Progenitor cell of endocrine pancreas (in vitro differentiated cells): ENCODE measurements at regions not wholly inside any gene's neighbourhood (a gene's known extent, or its start where the extent isn't known, plus 50 kb on each side); places are given as distances from the start of the nearest gene placed in this dataset.

Experiments used
- DNase-seq: peaks from one replicate; pipeline ENCODE4 v3.0.0; 2021; ENCODE audit warnings: low spot score; ENCODE audit not compliant: unreplicated experiment
- H3K27ac Mint-ChIP-seq: 2 replicates; pipeline ENCODE4 v1.8.0; 2021; ENCODE audit warnings: mild to moderate bottlenecking, moderate library complexity, mixed read lengths
- H3K27me3 Mint-ChIP-seq: 2 replicates; pipeline ENCODE4 v1.8.0; 2021; ENCODE audit warnings: mixed read lengths
- H3K36me3 Mint-ChIP-seq: 2 replicates; pipeline ENCODE4 v1.8.0; 2022; ENCODE audit warnings: mixed read lengths; ENCODE audit not compliant: insufficient read depth
- H3K4me1 Mint-ChIP-seq: 2 replicates; pipeline ENCODE4 v1.8.0; 2021; ENCODE audit warnings: low read depth, mixed read lengths
- H3K4me3 Mint-ChIP-seq: 2 replicates; pipeline ENCODE4 v1.8.0; 2021; ENCODE audit warnings: low read depth, mild to moderate bottlenecking, moderate library complexity, mixed read lengths
- H3K9me3 Mint-ChIP-seq: 2 replicates; pipeline ENCODE4 v1.8.0; 2021; ENCODE audit warnings: low read depth, mixed read lengths
- TF ChIP-seq, protein P1 (sequence below): fragments of 200-600 bp; sonication (generic); IDR thresholded peaks from one replicate; pipeline ENCODE4 v1.5.0; 2021; ENCODE audit warnings: antibody characterized with exemption, mild to moderate bottlenecking; ENCODE audit not compliant: unreplicated experiment

DNA sequence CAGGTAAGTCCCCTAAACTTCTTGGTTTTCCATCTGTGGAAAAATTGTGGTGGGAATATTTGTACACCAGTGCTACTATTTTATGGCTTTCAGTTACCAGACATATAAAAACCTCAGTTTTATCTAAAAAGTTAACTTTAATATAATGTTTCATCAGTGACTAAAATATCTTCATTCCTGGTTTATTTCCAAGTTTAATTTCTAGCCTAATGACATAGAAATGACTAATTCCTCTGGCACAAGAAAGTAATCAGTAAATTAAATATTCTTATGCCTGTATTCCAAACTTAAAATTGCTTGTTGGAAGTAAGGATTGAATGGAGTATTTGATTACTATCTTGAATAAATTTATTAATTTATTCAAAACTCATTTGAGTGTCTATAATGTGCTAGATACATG, 757.0 kb downstream of the CDH11 start:
- H3K4me3 Mint-ChIP-seq, result no peak overlapping the region
- TF ChIP-seq, protein P1, sequence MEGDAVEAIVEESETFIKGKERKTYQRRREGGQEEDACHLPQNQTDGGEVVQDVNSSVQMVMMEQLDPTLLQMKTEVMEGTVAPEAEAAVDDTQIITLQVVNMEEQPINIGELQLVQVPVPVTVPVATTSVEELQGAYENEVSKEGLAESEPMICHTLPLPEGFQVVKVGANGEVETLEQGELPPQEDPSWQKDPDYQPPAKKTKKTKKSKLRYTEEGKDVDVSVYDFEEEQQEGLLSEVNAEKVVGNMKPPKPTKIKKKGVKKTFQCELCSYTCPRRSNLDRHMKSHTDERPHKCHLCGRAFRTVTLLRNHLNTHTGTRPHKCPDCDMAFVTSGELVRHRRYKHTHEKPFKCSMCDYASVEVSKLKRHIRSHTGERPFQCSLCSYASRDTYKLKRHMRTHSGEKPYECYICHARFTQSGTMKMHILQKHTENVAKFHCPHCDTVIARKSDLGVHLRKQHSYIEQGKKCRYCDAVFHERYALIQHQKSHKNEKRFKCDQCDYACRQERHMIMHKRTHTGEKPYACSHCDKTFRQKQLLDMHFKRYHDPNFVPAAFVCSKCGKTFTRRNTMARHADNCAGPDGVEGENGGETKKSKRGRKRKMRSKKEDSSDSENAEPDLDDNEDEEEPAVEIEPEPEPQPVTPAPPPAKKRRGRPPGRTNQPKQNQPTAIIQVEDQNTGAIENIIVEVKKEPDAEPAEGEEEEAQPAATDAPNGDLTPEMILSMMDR, result no peak
- no peaks in the 10 kb centered on the region for H3K36me3 Mint-ChIP-seq
- H3K4me1 Mint-ChIP-seq, result no peaks in the 10 kb centered on the region
- H3K9me3 Mint-ChIP-seq, result peaks cover 4% of the 10 kb centered on the region
- H3K27me3 Mint-ChIP-seq, result peaks cover 19% of the 10 kb centered on the region
- DNase-seq, result no peak
- no peak overlapping the region for H3K27ac Mint-ChIP-seq

DNA sequence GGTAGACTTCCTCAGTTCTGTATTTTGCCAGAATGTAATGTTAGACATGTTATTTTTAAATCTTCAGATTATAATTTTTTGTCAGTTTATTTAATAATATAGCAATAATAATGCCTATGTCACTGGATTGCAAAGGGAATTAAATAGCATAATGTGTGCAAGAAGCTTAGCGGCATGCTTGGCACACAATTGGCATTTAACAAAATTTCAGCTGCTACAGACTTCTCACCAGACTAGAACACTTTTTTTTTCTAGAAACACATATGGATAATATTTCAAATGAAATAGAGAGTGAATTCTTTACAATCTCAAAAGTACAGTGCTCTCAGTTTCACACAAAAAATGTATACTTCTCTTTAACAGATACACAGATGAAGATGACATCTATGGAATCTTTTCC, 757.4 kb downstream of the CDH11 start:
- H3K27ac Mint-ChIP-seq, result no peak overlapping the region
- peaks cover 4% of the 10 kb centered on the region for H3K9me3 Mint-ChIP-seq
- no peak for DNase-seq
- peaks cover 21% of the 10 kb centered on the region for H3K27me3 Mint-ChIP-seq
- no peaks in the 10 kb centered on the region for H3K36me3 Mint-ChIP-seq
- no peak overlapping the region for H3K4me3 Mint-ChIP-seq
- H3K4me1 Mint-ChIP-seq, result no peaks in the 10 kb centered on the region
- TF ChIP-seq, protein P1, result no peak

- Mint-ChIP-seq H3K27me3 (peaks cover 24% of the 10 kb centered on the region), H3K27ac (no peak overlapping the region), H3K9me3 (peaks cover 4% of the 10 kb centered on the region), H3K36me3 (no peaks in the 10 kb centered on the region), H3K4me1 (no peaks in the 10 kb centered on the region), H3K4me3 (no peak overlapping the region)
- DNase-seq, result no peak
- TF ChIP-seq, protein P1, result no peak
Measured at GRCh38 chr16:64364016-64364415, 757.8 kb downstream of the CDH11 start.

- H3K27me3 Mint-ChIP-seq, result peaks cover 27% of the 10 kb centered on the region
- H3K27ac Mint-ChIP-seq, result no peak overlapping the region
- peaks cover 4% of the 10 kb centered on the region for H3K9me3 Mint-ChIP-seq
- no peak for DNase-seq
- TF ChIP-seq, protein P1, result no peak
- H3K36me3 Mint-ChIP-seq, result no peaks in the 10 kb centered on the region
- H3K4me1 Mint-ChIP-seq, result no peaks in the 10 kb centered on the region
- H3K4me3 Mint-ChIP-seq, result no peak overlapping the region
Measured at GRCh38 chr16:64363039-64363438, 758.8 kb downstream of the CDH11 start.

GRCh38 chr16:64362193-64362592, 759.7 kb downstream of the CDH11 start:
- DNase-seq, result no peak
- peaks cover 31% of the 10 kb centered on the region for H3K27me3 Mint-ChIP-seq
- H3K4me1 Mint-ChIP-seq, result no peaks in the 10 kb centered on the region
- TF ChIP-seq, protein P1, result no peak
- H3K36me3 Mint-ChIP-seq, result no peaks in the 10 kb centered on the region
- peaks cover 4% of the 10 kb centered on the region for H3K9me3 Mint-ChIP-seq
- H3K27ac Mint-ChIP-seq, result no peak overlapping the region
- no peak overlapping the region for H3K4me3 Mint-ChIP-seq

GRCh38 chr16:64361753-64362152, 760.1 kb downstream of the CDH11 start:
- no peaks in the 10 kb centered on the region for H3K4me1 Mint-ChIP-seq
- no peak for DNase-seq
- H3K27ac Mint-ChIP-seq, result no peak overlapping the region
- peaks cover 4% of the 10 kb centered on the region for H3K9me3 Mint-ChIP-seq
- no peak overlapping the region for H3K4me3 Mint-ChIP-seq
- H3K36me3 Mint-ChIP-seq, result no peaks in the 10 kb centered on the region
- H3K27me3 Mint-ChIP-seq, result peaks cover 31% of the 10 kb centered on the region
- TF ChIP-seq, protein P1, result no peak
